ENCODE measurements at regions not wholly inside any gene's neighbourhood (a gene's known extent, or its start where the extent isn't known, plus 50 kb on each side); places are given as distances from the start of the nearest gene placed in this dataset.

GRCh38 chr20:19937218-19937617 is 79.9 kb upstream of the NAA20 start:
- Mint-ChIP-seq H3K4me3 (peak overlapping the region; percentile 60), H3K9me3 (ENCODE audit: insufficient read depth) (no peaks in the 10 kb centered on the region), H3K27me3 (no peaks in the 10 kb centered on the region), H3K4me1 (peaks cover 46% of the 10 kb centered on the region), H3K27ac (peak overlapping the region; percentile 59)
- Histone ChIP-seq H3K79me2 (ENCODE audit: control insufficient read depth, insufficient read depth, low read length) (no peaks in the 10 kb centered on the region), H4K20me1 (ENCODE audit: control insufficient read depth, insufficient read depth, low read length, poor library complexity, severe bottlenecking) (no peaks in the 10 kb centered on the region), H3K36me3 (replicated peaks in 1 of 2; ENCODE audit: control extremely low read depth in 1 of 2, control insufficient read depth in 1 of 2, extremely low read depth in 1 of 2, insufficient read depth in 2 of 2, low read length in 1 of 2) (no peaks in the 10 kb centered on the region), H3K9me3 (ENCODE audit: control extremely low read depth in 1 of 3, control insufficient read depth in 2 of 3, insufficient read depth in 1 of 3, low read length in 2 of 3) (no peaks in the 10 kb centered on the region), H2AFZ (ENCODE audit: insufficient read depth, low read depth, low read length, poor library complexity, severe bottlenecking) (peak overlapping the region; percentile 61), H3K9ac (ENCODE audit: low read length) (peak overlapping the region; percentile 21), H3K4me1 (ENCODE audit: control insufficient read depth in 2 of 2, insufficient read depth in 2 of 2, low read length in 2 of 2) (peaks cover 31 to 34% of the 10 kb centered on the region in 2 donors), H3K4me3 (ENCODE audit: control extremely low read depth in 1 of 5, extremely low read depth in 1 of 5, insufficient read depth in 1 of 5, low read depth in 2 of 5, low read length in 4 of 5) (peak overlapping the region in 3 of 5 experiments; percentile 23 to 25 (median 23)), H3K27ac (ENCODE audit: low read length in 2 of 2) (no peak overlapping the region), H3K4me2 (replicated peaks; ENCODE audit: low read depth, low read length, poor library complexity, severe bottlenecking) (peak overlapping the region; percentile 71), H3K27me3 (replicated peaks in 1 of 4; ENCODE audit: control extremely low read depth in 1 of 4, control insufficient read depth in 3 of 4, insufficient read depth in 4 of 4, low read length in 3 of 4) (no peaks in the 10 kb centered on the region)
- POLR2A ChIA-PET = no interaction called here
- intact Hi-C loops (cut with micrococcal nuclease) = loop anchor here (5.0 kb wide), 1 partner anchor 35 kb away; no protein-coding TSS in a partner anchor
- TF ChIP-seq EZH2 (IDR thresholded peaks at IDR 0.05; ENCODE audit: borderline replicate concordance, insufficient read depth, low read depth, low read length, poor library complexity, severe bottlenecking) (no peak), CTCF (IDR thresholded peaks at IDR 0.05) (no peak)
- CTCF ChIA-PET = interaction anchor here (0.7 to 1.0 kb wide), 3 partner anchors 19 to 71 kb away, joined by 3 read pairs; no protein-coding TSS in a partner anchor
- 0% methylated on average over 3 of the region's 11 CpGs for WGBS (ENCODE audit: insufficient coverage)
- ATAC-seq (ENCODE audit: low read depth) = peak; percentile 47
- peak; percentile 54 for DNase-seq

GRCh38 chr20:19937651-19938420 is 79.3 kb upstream of the NAA20 start:
- intact Hi-C loops (cut with micrococcal nuclease) = loop anchor here (5.0 kb wide), 1 partner anchor 36 kb away; no protein-coding TSS in a partner anchor
- H3K4me3 ChIP-seq (ENCODE audit: control extremely low read depth in 1 of 5, extremely low read depth in 1 of 5, insufficient read depth in 1 of 5, low read depth in 2 of 5, low read length in 4 of 5) = peak overlapping the region in 3 of 5 experiments; percentile 23 to 25 (median 23)
- Mint-ChIP-seq H3K4me3 (peak overlapping the region; percentile 60), H3K4me1 (peaks cover 47% of the 10 kb centered on the region), H3K27ac (peak overlapping the region; percentile 59), H3K9me3 (ENCODE audit: insufficient read depth) (no peaks in the 10 kb centered on the region), H3K27me3 (no peaks in the 10 kb centered on the region)
- no peak overlapping the region for H3K27ac ChIP-seq (ENCODE audit: low read length in 2 of 2)
- H3K4me2 ChIP-seq (replicated peaks; ENCODE audit: low read depth, low read length, poor library complexity, severe bottlenecking) = peak overlapping the region; percentile 71
- POLR2A ChIA-PET = no interaction called here
- DNase-seq = peak; percentile 60
- H2AFZ ChIP-seq (ENCODE audit: insufficient read depth, low read depth, low read length, poor library complexity, severe bottlenecking) = peak overlapping the region; percentile 61
- CTCF ChIA-PET = interaction anchor here (0.7 to 1.0 kb wide), 3 partner anchors 19 to 71 kb away, joined by 3 read pairs; no protein-coding TSS in a partner anchor
- peak; percentile 57 for ATAC-seq (ENCODE audit: low read depth)
- no peaks in the 10 kb centered on the region for H3K79me2 ChIP-seq (ENCODE audit: control insufficient read depth, insufficient read depth, low read length)
- H3K9ac ChIP-seq (ENCODE audit: low read length) = peak overlapping the region; percentile 21
- H3K4me1 ChIP-seq (ENCODE audit: control insufficient read depth in 2 of 2, insufficient read depth in 2 of 2, low read length in 2 of 2) = peaks cover 32 to 34% of the 10 kb centered on the region in 2 donors
- TF ChIP-seq CTCF (IDR thresholded peaks at IDR 0.05) (no peak), EZH2 (IDR thresholded peaks at IDR 0.05; ENCODE audit: borderline replicate concordance, insufficient read depth, low read depth, low read length, poor library complexity, severe bottlenecking) (no peak)
- no peaks in the 10 kb centered on the region for H4K20me1 ChIP-seq (ENCODE audit: control insufficient read depth, insufficient read depth, low read length, poor library complexity, severe bottlenecking)
- no peaks in the 10 kb centered on the region for H3K27me3 ChIP-seq (replicated peaks in 1 of 4; ENCODE audit: control extremely low read depth in 1 of 4, control insufficient read depth in 3 of 4, insufficient read depth in 4 of 4, low read length in 3 of 4)
- no peaks in the 10 kb centered on the region for H3K36me3 ChIP-seq (replicated peaks in 1 of 2; ENCODE audit: control extremely low read depth in 1 of 2, control insufficient read depth in 1 of 2, extremely low read depth in 1 of 2, insufficient read depth in 2 of 2, low read length in 1 of 2)
- 21% methylated on average over 6 of the region's 8 CpGs for WGBS (ENCODE audit: insufficient coverage)
- H3K9me3 ChIP-seq (ENCODE audit: control extremely low read depth in 1 of 3, control insufficient read depth in 2 of 3, insufficient read depth in 1 of 3, low read length in 2 of 3) = no peaks in the 10 kb centered on the region
